Cardiac muscle cell (in vitro differentiated cells and primary cell): ENCODE measurements at regions not wholly inside any gene's neighbourhood (a gene's known extent, or its start where the extent isn't known, plus 50 kb on each side); places are given as distances from the start of the nearest gene placed in this dataset.
"Not testable (repeated sequence)": the region's sequence is repeated elsewhere in the genome, so short reads cannot be mapped to it uniquely, and the experiment has no call there.

Experiments
- DNase-seq, 2 donors: peaks; one replicate each; pipeline versions ENCODE4 v3.0.0 to v3.0.0-alpha.2; 2010 to 2017; ENCODE audit warnings: low read depth in 1 of 2, low spot score in 1 of 2
- H3K27ac ChIP-seq: fragments of 200-600 bp; sonication (generic); 2 replicates; pipeline ENCODE4 v1.5.1; 2016
- H3K27me3 ChIP-seq: fragments of 200-600 bp; sonication (generic); 2 replicates; pipeline ENCODE4 v1.6.0; 2016; ENCODE audit warnings: control low read depth
- H3K36me3 ChIP-seq: fragments of 200-600 bp; sonication (generic); 2 replicates; pipeline ENCODE4 v1.5.1; 2016; ENCODE audit warnings: control low read depth
- H3K4me1 ChIP-seq: fragments of 200-600 bp; sonication (generic); 2 replicates; pipeline ENCODE4 v1.8.1; 2017; ENCODE audit warnings: low read depth, mild to moderate bottlenecking, mixed run types
- H3K4me3 ChIP-seq: fragments of 200-600 bp; sonication (generic); 2 replicates; pipeline ENCODE4 v1.5.1; 2016; ENCODE audit warnings: mild to moderate bottlenecking
- H3K9me3 ChIP-seq: fragments of 200-600 bp; sonication (generic); 2 replicates; pipeline ENCODE4 v1.5.1; 2017; ENCODE audit warnings: low read depth, mild to moderate bottlenecking, control low read depth
- CTCF ChIP-seq: IDR thresholded peaks from 2 replicates; pipeline ENCODE4 v1.5.1; 2012; ENCODE audit warnings: low read depth, mild to moderate bottlenecking, low read length

GRCh38 chr20:29876911-29877285, 1380.6 kb upstream of the DEFB115 start:
- no peaks in the 10 kb centered on the region for H3K27me3 ChIP-seq
- H3K36me3 ChIP-seq: no peaks in the 10 kb centered on the region
- H3K27ac ChIP-seq: no peak overlapping the region
- H3K4me3 ChIP-seq: no peak overlapping the region
- no peak for TF ChIP-seq CTCF
- no peak for DNase-seq
- H3K4me1 ChIP-seq: no peaks in the 10 kb centered on the region
- no peaks in the 10 kb centered on the region for H3K9me3 ChIP-seq

GRCh38 chr20:29877411-29878280, 1379.8 kb upstream of the DEFB115 start:
- not testable (repeated sequence) for DNase-seq, H3K36me3 ChIP-seq, H3K9me3 ChIP-seq, H3K4me3 ChIP-seq, H3K27ac ChIP-seq, H3K4me1 ChIP-seq, H3K27me3 ChIP-seq

GRCh38 chr20:29878281-29878741, 1379.2 kb upstream of the DEFB115 start:
- no peaks in the 10 kb centered on the region for H3K4me1 ChIP-seq
- no peaks in the 10 kb centered on the region for H3K27me3 ChIP-seq
- no peak overlapping the region for H3K4me3 ChIP-seq
- H3K27ac ChIP-seq: no peak overlapping the region
- DNase-seq: peak in 1 of 2 donors; percentile 35
- no peaks in the 10 kb centered on the region for H3K36me3 ChIP-seq
- H3K9me3 ChIP-seq: no peaks in the 10 kb centered on the region
- TF ChIP-seq CTCF: no peak

DNA sequence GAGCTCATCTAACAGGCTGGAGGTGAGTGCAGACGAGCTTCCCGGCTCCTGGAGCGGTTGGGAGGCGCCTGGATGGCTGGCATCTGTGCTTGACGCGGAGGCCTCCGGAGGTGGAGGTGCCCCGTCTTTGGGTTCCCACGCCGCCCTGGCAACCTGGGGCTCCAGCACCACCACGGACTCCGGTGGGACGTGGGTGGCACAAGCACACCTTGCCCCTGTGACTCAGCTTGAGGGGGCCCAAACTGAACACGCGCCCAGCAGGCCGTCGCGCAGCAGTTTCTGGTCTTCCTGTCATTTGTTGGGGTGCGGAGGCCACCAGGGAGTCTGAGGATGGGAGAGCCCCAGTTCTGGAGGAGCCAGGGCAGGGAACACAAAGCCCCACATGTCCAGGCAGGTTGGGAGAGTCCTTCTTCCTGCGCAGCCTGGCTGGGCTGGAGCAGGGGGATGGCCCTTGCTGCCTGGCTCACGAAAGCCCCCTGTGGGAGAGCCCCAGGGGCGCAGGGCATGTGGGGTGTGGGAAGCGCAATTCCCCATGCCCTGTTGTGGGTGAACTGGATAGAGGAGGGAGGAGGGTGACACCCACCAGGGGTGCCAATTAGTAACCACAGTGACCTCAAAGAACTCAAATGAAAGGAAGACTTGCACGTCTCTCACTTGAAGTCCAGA, 1378.6 kb upstream of the DEFB115 start:
- no peak overlapping the region for H3K4me3 ChIP-seq
- no peaks in the 10 kb centered on the region for H3K27me3 ChIP-seq
- H3K36me3 ChIP-seq: no peaks in the 10 kb centered on the region
- H3K4me1 ChIP-seq: no peaks in the 10 kb centered on the region
- TF ChIP-seq CTCF: no peak
- no peak overlapping the region for H3K27ac ChIP-seq
- no peaks in the 10 kb centered on the region for H3K9me3 ChIP-seq
- no peak for DNase-seq

GRCh38 chr20:29881107-29881506, 1376.4 kb upstream of the DEFB115 start:
- H3K4me1 ChIP-seq, H3K9me3 ChIP-seq, DNase-seq: not testable (repeated sequence)

GRCh38 chr20:29883514-29884219, 1373.8 kb upstream of the DEFB115 start:
- not testable (repeated sequence) for H3K36me3 ChIP-seq, H3K27me3 ChIP-seq, H3K27ac ChIP-seq, H3K4me3 ChIP-seq, H3K9me3 ChIP-seq, DNase-seq, H3K4me1 ChIP-seq

More at GRCh38 chr20:29881107-29881506, 1376.4 kb upstream of the DEFB115 start:
- not testable (repeated sequence) for H3K27ac ChIP-seq, H3K4me3 ChIP-seq, H3K27me3 ChIP-seq, H3K36me3 ChIP-seq

DNA sequence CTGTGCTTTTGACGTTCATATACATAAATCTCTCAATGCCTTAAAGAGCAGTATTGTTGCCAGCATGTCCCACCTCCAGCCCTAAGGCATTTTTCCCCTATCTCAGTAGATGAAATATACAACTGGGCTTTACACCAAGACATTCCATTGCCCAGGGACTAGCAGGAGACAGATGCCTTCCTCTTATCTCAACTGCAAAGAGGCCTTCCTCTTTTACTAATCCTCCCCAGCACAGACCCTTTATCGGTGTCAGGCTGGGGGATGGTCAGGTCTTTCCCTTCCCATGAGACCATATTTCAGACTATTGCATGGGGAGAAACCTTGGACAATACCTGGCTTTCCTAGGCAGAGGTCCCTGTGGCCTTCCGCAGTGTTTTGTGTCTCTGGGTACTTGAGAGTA, 1373.1 kb upstream of the DEFB115 start:
- H3K4me1 ChIP-seq, DNase-seq, H3K9me3 ChIP-seq, H3K36me3 ChIP-seq, H3K4me3 ChIP-seq, H3K27me3 ChIP-seq, H3K27ac ChIP-seq: not testable (repeated sequence)

DNA sequence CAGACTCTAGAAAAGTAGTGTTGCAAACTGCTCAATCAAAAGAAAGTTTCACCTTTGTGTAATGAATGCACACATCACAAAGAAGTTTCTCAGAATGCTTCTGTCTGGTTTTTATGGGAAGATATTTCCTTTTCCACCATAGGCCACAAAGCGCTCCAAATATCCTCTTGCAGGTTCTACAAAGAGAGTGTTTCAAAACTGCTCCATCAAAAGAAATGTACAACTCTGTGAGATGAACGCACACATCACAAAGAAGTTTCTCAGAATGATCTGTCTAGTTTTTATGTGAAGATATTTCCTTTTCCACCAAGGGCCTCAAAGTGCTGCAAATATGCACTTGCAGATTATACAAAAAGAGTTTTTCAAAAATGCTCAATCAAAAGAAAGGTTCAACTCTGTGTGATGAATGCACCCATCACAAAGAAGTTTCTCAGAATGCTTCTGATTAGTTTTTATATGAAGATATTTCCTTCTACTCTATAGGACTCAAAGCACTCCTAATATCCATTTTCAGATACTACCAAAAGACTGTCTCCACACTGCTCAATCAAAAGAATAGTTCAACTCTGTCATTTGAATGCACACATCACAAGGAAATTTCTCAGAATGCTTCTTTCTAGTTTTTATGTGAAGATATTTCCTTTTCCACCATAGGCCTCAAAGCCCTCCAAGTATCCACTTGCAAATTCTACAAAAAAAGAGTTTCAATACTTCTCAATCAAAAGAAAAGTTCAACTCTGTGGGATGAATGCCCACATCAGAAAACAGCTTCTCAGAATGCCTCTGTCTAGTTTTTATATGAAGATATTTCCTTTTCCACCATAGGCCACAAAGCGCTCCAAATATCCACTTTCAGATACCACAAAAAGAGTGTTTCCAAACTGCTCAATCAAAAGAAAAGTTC, 1371.9 kb upstream of the DEFB115 start:
- H3K27ac ChIP-seq, H3K36me3 ChIP-seq, H3K4me1 ChIP-seq, H3K27me3 ChIP-seq, DNase-seq, H3K9me3 ChIP-seq, H3K4me3 ChIP-seq: not testable (repeated sequence)

DNA sequence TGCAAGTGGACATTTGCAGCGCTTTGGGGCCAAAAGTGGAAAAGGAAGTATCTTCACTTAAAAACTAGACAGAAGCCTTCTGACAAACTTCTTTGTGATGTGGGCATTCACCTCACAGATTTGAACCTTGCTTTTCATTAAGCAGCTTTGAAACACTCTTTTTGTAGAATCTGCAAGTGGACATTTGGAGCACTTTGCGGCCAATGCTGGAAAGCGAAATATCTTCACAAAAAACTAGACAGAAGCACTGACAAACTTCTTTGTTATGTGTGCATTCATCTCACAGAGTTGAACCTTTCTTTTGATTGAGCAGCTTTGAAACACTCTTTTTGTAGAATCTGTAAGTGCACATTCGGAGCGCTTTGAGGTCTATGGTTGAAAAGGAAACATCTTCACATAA, 1365.9 kb upstream of the DEFB115 start:
- not testable (repeated sequence) for H3K9me3 ChIP-seq, DNase-seq, H3K27ac ChIP-seq, H3K36me3 ChIP-seq, H3K4me3 ChIP-seq, H3K27me3 ChIP-seq, H3K4me1 ChIP-seq
